Omental fat pad (tissue), 3 donors: ENCODE measurements at regions not wholly inside any gene's neighbourhood (a gene's known extent, or its start where the extent isn't known, plus 50 kb on each side); places are given as distances from the start of the nearest gene placed in this dataset.

Experiments
- ATAC-seq: fragments of 150-250 bp; one replicate; pipeline ENCODE4 v1.9.1; 2016; ENCODE audit warnings: mild to moderate bottlenecking, moderate library complexity; ENCODE audit not compliant: low FRiP score
- DNase-seq: peaks from one replicate; pipeline ENCODE4 v3.0.0-alpha.2; 2019; ENCODE audit warnings: low spot score
- CTCF ChIP-seq, 3 donors: fragments of 450-650 bp; IDR thresholded peaks; one replicate each; pipeline ENCODE4 v1.5.1; 2016 to 2017; ENCODE audit warnings: antibody characterized with exemption in 3 of 3, mild to moderate bottlenecking in 3 of 3, moderate library complexity in 2 of 3

- ATAC-seq = no peak
Measured at GRCh38 chr21:24265987-24266386, 1341.3 kb downstream of the MRPL39 start.

GRCh38 chr21:24260751-24261150 lies 1346.5 kb downstream of the MRPL39 start:
- ATAC-seq (no peak), DNase-seq (no peak)
- no peak for TF ChIP-seq CTCF (IDR thresholded peaks at IDR 0.05)

More at GRCh38 chr21:24265987-24266386, 1341.3 kb downstream of the MRPL39 start:
- no peak for DNase-seq
- TF ChIP-seq CTCF (IDR thresholded peaks at IDR 0.05) = no peak

GRCh38 chr21:24259241-24259640 lies 1348.0 kb downstream of the MRPL39 start:
- TF ChIP-seq CTCF (IDR thresholded peaks at IDR 0.05) = no peak
- no peak for DNase-seq
- ATAC-seq = no peak

GRCh38 chr21:24255591-24255990 lies 1351.7 kb downstream of the MRPL39 start:
- ATAC-seq = no peak
- TF ChIP-seq CTCF (IDR thresholded peaks at IDR 0.05) = no peak
- no peak for DNase-seq

- TF ChIP-seq CTCF (IDR thresholded peaks at IDR 0.05) = no peak
- DNase-seq (no peak), ATAC-seq (no peak)
Measured at GRCh38 chr21:24225431-24225830, 1381.8 kb downstream of the MRPL39 start.

- ATAC-seq (no peak), DNase-seq (no peak)
- no peak for TF ChIP-seq CTCF (IDR thresholded peaks at IDR 0.05)
Measured at GRCh38 chr21:24224422-24224821, 1382.9 kb downstream of the MRPL39 start.

GRCh38 chr21:24223624-24224023 lies 1383.7 kb downstream of the MRPL39 start:
- ATAC-seq = no peak
- TF ChIP-seq CTCF (IDR thresholded peaks at IDR 0.05) = no peak
- DNase-seq = no peak
